PFSK-1 (cell line): ENCODE measurements at regions not wholly inside any gene's neighbourhood (a gene's known extent, or its start where the extent isn't known, plus 50 kb on each side); places are given as distances from the start of the nearest gene placed in this dataset.

Experiments
- FOXP2 ChIP-seq: optimal IDR thresholded peaks from 2 replicates; pipeline ENCODE3; 2011; ENCODE audit warnings: borderline replicate concordance, control low read depth, inconsistent platforms; ENCODE audit not compliant: insufficient read depth; ENCODE audit errors: extremely low read length, extremely low read depth
- POLR2AphosphoS5 ChIP-seq: IDR thresholded peaks from 2 replicates; pipeline ENCODE4 v1.6.1; 2012; ENCODE audit warnings: low read depth, mild to moderate bottlenecking, control low read depth, low read length, moderate library complexity
- SIN3A ChIP-seq: IDR thresholded peaks from 2 replicates; pipeline ENCODE4 v1.6.1; 2012; ENCODE audit warnings: mild to moderate bottlenecking, low read length, moderate library complexity, borderline replicate concordance; ENCODE audit not compliant: insufficient read depth
- TAF1 ChIP-seq: IDR thresholded peaks from 2 replicates; pipeline ENCODE4 v1.6.1; 2012; ENCODE audit warnings: low read length, control low read depth, borderline replicate concordance; ENCODE audit not compliant: insufficient read depth
- TF ChIP-seq, protein P1 (sequence below), 2 experiments: IDR thresholded peaks; 2 replicates each; pipeline versions ENCODE4 v1.6.1 to v1.8.0; 2011 to 2012; ENCODE audit warnings: low read depth in 2 of 2, low read length in 2 of 2, control low read depth in 1 of 2, inconsistent platforms in 1 of 2, mild to moderate bottlenecking in 1 of 2, moderate library complexity in 1 of 2; ENCODE audit not compliant: insufficient read depth in 1 of 2

- TF ChIP-seq TAF1 = no peak
- TF ChIP-seq, protein P1, sequence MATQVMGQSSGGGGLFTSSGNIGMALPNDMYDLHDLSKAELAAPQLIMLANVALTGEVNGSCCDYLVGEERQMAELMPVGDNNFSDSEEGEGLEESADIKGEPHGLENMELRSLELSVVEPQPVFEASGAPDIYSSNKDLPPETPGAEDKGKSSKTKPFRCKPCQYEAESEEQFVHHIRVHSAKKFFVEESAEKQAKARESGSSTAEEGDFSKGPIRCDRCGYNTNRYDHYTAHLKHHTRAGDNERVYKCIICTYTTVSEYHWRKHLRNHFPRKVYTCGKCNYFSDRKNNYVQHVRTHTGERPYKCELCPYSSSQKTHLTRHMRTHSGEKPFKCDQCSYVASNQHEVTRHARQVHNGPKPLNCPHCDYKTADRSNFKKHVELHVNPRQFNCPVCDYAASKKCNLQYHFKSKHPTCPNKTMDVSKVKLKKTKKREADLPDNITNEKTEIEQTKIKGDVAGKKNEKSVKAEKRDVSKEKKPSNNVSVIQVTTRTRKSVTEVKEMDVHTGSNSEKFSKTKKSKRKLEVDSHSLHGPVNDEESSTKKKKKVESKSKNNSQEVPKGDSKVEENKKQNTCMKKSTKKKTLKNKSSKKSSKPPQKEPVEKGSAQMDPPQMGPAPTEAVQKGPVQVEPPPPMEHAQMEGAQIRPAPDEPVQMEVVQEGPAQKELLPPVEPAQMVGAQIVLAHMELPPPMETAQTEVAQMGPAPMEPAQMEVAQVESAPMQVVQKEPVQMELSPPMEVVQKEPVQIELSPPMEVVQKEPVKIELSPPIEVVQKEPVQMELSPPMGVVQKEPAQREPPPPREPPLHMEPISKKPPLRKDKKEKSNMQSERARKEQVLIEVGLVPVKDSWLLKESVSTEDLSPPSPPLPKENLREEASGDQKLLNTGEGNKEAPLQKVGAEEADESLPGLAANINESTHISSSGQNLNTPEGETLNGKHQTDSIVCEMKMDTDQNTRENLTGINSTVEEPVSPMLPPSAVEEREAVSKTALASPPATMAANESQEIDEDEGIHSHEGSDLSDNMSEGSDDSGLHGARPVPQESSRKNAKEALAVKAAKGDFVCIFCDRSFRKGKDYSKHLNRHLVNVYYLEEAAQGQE (IDR thresholded peaks at IDR 0.05; ENCODE audit: insufficient read depth in 1 of 2, low read depth in 2 of 2, low read length in 2 of 2) = no peak
- TF ChIP-seq FOXP2 = no peak
- TF ChIP-seq SIN3A = no peak
- no peak for TF ChIP-seq POLR2AphosphoS5
Observed at GRCh38 chr9:99401680-99402504, 179.8 kb downstream of the SEC61B start.

- TF ChIP-seq FOXP2 (no peak), SIN3A (no peak), POLR2AphosphoS5 (no peak), TAF1 (no peak)
- TF ChIP-seq, protein P1 (IDR thresholded peaks at IDR 0.05; ENCODE audit: insufficient read depth in 1 of 2, low read depth in 2 of 2, low read length in 2 of 2) = no peak
Observed at GRCh38 chr9:99403371-99403770, 181.3 kb downstream of the SEC61B start.

GRCh38 chr9:99405359-99405758 is 183.3 kb downstream of the SEC61B start:
- no peak for TF ChIP-seq POLR2AphosphoS5
- TF ChIP-seq, protein P1 (IDR thresholded peaks at IDR 0.05; ENCODE audit: insufficient read depth in 1 of 2, low read depth in 2 of 2, low read length in 2 of 2) = no peak
- no peak for TF ChIP-seq SIN3A
- TF ChIP-seq FOXP2 = no peak
- TF ChIP-seq TAF1 = no peak

- TF ChIP-seq SIN3A (no peak), TAF1 (no peak), POLR2AphosphoS5 (no peak), FOXP2 (no peak)
- TF ChIP-seq, protein P1 (IDR thresholded peaks at IDR 0.05; ENCODE audit: insufficient read depth in 1 of 2, low read depth in 2 of 2, low read length in 2 of 2) = no peak
Observed at GRCh38 chr9:99406939-99407338, 184.9 kb downstream of the SEC61B start.
